SK-N-SH treated with all-trans-retinoic acid at 6 μM for 48 hours (cell line): ENCODE measurements at regions not wholly inside any gene's neighbourhood (a gene's known extent, or its start where the extent isn't known, plus 50 kb on each side); places are given as distances from the start of the nearest gene placed in this dataset.

Experiments used
- PPARA ChIP-seq: fragments of 250-450 bp; sonication (Bioruptor Pico); IDR thresholded peaks from 2 replicates; pipeline ENCODE4 v1.5.0; 2020; ENCODE audit warnings: mild to moderate bottlenecking, borderline replicate concordance
- ZNF565 ChIP-seq: fragments of 450-650 bp; formaldehyde crosslinking; conservative IDR thresholded peaks from 2 replicates; pipeline ENCODE4 v1.5.0; 2020; ENCODE audit warnings: low read depth, mild to moderate bottlenecking, moderate library complexity
- TF ChIP-seq, protein P1 (sequence below): fragments of 250-450 bp; sonication (Bioruptor Pico); IDR thresholded peaks from 2 replicates; pipeline ENCODE4 v1.5.1; 2020; ENCODE audit warnings: low read depth, mild to moderate bottlenecking, moderate library complexity

DNA sequence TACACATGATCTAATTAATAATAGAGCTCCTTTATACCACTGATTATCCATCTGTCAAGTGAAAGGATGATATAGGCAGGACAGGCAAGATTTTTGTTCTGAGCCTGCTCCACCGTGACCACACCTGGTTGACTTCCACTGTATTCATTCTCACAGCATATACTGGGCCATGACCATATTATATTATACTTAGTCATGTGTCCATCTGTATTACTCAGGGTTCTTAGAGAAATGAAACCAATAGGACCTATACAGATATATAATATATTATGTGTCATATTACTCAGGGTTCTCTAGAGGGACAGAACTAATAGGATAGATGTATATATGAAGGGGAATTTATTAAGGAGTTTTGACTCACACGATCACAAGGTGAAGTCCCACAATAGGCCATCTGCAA, 675.1 kb downstream of the GRXCR1 start:
- TF ChIP-seq, protein P1, sequence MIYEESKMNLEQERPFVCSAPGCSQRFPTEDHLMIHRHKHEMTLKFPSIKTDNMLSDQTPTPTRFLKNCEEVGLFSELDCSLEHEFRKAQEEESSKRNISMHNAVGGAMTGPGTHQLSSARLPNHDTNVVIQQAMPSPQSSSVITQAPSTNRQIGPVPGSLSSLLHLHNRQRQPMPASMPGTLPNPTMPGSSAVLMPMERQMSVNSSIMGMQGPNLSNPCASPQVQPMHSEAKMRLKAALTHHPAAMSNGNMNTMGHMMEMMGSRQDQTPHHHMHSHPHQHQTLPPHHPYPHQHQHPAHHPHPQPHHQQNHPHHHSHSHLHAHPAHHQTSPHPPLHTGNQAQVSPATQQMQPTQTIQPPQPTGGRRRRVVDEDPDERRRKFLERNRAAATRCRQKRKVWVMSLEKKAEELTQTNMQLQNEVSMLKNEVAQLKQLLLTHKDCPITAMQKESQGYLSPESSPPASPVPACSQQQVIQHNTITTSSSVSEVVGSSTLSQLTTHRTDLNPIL (CRISPR knock-in tag): no peak
- TF ChIP-seq PPARA (no peak), ZNF565 (CRISPR knock-in tag) (no peak)
